Stimulated activated CD8-positive, alpha-beta memory T cell treated with anti-CD3 and anti-CD28 coated beads, Interleukin-4, amount 100 ng/mL, for 48 hours (primary cell): ENCODE measurements at regions not wholly inside any gene's neighbourhood (a gene's known extent, or its start where the extent isn't known, plus 50 kb on each side); places are given as distances from the start of the nearest gene placed in this dataset.

ENCODE experiments used
- DNase-seq: peaks from one replicate; pipeline ENCODE4 v3.0.0-alpha.2; 2020

DNA sequence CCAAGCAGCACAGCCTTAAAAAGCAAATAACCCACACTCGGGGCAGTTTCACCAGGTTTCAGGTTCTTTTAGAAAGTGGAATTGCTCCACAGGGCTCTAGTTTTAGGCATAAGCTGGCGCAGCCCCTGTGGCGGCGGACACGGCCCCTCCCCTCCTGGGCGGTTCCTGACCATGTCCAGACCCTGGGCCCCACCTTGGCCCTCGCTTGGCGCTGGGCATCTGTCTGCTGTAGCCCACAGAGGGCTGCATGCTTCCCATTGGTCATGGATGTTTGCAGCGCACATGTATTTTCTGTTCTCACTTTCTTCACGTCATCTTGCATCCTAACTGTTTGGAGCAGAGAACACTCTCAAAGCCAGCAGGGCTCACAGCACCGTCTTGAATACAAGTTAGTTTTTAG lies 244.3 kb downstream of the BRD1 start:
- no peak for DNase-seq

DNA sequence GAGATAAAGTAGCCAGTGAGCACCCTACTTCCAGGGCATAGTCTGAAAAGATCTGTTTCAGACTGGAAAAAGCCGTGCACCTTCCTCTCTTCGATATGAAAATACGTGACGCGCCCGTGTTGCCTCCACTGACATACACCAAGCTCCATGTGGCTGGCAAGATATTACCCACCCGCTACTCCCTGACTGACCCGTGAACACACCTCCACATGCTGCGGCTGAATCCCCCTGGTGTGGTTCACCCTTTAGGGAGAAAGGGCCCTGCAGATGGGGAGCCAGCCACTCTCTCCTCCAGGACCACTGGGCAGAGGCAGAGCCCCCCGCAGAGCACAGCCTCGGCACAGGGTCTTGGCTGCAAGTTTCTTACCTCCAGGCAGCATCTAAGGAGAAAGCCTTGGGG lies 245.0 kb downstream of the BRD1 start:
- peak; percentile 2 for DNase-seq

DNA sequence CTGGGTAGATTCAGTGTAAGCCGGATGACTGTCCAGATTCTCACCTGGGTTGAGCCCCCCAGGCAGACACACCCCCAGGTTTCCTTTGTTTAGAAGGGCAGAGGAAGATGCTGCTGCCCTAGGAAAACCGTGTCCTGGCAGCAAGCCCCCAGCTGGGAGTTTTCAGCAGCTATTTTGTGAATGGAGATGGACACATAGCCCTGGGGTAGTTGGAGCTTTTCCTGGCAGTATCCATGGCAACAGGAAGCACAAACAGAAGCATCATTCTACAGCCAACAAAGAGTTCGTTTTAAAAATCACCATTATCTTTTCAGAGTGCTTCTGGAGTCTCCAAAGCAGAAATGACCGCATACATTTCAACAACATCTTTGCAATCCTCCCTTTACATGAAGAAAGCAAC lies 245.5 kb downstream of the BRD1 start:
- peak; percentile 0 for DNase-seq

DNA sequence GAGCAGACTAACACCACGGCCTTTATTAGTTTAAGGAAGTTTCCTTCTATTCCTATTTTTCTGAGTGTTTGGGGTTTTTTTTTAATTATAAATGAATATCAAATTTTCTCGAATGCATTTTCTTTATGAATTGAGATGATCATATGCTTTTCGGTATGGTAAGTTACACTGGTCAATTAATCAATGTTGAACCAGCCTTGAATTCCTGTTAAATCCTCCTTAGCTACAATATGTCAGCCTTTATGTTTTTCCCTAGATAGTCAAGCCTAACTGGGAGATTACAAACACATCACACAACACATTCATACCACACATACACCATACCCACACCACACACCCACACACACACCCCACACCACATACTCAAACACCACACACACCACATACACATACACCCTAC lies 247.6 kb downstream of the BRD1 start:
- no peak for DNase-seq

DNA sequence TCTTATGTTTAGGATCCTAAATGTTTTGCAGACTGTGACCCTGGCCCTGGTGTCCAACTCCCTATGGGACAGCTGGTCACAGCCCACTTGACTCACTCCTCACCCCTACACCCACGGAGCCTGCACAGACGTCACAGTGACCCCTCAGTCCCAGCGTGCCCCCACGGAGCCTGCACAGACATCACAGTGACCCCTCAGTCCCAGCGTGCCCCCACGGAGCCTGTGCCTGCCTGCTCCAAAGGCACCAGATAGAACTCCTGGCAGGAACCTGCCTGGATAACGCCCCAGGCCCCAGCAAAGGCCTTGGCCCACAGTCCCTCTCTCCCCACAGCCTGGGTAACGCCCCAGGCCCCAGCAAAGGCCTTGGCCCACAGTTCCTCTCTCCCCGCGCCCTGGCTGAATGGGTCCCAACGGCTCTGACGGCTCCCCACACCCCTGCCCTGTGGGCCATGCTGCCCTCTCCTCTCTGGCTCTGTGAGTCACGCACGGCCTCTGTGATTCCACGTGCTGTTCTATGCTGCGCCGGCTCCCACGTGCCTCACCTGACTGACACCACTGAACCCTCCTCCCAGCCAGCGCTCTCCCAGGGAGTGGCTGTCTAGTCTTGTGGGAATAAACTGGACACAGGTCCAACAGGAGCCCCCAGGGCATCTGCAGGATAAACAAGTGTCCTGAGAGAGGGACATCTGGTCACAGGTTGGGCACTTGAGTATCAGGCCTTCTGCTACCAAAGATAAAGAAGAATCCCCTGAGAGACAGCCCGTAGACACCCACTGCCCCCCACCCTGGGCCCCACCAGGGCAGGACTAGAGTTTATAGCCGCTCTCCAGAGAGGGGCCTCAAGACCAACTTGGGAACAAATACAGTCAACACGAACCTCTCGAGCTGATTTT lies 250.3 kb downstream of the BRD1 start:
- peak; percentile 17 for DNase-seq

DNA sequence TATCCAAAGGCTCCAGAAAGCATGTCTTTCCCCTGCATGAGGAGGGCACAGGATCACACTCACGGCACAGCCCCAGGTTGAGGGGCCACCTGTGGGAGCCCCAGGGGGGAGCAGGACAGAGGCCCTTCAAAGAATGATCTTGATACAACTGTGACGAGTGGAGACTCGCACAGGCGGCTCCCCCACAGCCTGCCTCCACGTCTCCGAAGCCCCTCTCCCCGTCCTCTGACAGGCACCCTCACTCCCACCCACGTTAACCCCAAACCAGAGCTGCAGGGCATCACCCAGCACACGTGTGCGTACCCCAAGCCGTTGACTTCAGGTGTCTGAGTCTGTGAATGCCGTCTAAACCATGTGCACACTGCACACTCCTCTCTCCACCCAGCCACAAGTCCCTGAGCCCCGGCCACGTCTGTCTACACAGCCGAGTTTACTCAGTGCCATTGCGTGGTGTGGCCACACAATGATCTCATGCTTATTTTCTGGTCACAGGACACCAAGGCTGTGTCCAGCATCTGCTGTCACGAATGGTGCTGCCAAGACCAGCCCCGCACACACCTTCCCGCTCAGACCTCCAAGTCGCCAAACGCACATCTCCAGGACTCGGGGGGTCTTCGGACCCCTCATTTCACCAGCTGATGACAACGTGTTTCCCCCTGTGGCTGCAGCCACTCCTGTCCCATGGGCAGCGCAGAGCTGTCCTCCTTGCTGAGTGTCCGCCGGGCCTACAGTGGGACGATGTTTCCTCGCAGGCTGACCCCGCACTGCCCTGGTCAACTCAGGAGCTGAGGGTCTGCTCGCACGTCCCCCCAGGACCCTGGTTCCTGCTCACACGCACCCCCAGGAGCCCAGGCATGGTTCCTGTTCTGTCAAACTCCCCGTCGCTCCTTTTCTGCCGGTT lies 251.2 kb downstream of the BRD1 start:
- DNase-seq: peak; percentile 14

DNA sequence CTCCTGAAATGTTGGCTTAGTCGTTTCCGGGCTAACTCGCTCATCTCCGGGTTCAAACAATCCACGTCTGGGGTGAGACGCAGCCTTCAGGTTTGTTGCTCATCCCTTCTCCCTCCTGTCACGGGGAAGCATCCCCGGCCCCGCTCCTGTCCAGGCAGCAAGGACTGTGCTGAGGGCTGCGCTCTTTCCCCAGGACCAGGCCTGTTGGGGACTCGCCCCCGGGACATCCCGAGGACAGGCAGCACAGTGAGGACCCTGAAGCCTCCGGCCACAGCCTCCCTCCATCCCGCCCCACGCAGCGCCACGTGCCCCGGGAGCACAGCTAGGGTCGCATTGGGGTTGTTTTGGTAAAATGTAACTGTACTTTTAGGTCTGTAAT lies 252.0 kb downstream of the BRD1 start:
- DNase-seq: no peak

DNA sequence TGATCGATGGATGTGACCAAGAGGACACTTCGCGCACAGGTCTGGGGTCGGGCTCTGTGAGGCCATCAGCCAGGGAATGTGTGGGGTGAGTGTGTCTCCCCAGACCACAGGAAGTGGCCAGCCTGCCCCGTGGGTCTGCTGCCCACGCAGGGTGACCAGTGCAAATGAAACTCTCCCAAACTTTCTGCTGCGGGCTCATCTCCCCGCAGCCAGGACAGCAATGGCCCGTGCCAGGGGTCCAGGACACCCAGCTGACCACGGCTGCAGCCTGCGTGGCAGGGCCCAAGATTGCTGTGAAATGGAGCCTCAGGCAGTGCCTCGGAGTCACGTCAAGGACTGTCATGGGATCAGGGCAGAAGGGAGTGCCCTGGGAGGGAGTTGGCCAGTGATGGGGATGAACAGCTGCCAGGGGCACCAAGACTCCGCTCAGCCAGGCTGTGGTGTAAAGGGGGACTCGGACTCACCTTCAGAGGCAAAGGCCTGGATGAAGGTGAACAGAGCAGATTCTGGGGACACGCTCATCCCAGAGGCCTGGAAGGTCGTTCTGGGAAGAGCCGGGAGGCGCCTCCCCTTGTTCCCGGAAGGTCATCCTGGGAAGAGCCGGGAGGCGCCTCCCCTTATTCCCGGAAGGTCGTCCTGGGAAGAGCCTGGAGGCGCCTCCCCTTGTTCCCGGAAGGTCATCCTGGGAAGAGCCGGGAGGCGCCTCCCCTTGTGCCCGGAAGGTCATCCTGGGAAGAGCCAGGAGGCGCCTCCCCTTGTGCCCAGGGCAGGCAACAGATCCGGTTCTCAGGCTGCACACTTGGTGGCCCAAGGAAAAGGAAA lies 252.6 kb downstream of the BRD1 start:
- DNase-seq: peak; percentile 16

DNA sequence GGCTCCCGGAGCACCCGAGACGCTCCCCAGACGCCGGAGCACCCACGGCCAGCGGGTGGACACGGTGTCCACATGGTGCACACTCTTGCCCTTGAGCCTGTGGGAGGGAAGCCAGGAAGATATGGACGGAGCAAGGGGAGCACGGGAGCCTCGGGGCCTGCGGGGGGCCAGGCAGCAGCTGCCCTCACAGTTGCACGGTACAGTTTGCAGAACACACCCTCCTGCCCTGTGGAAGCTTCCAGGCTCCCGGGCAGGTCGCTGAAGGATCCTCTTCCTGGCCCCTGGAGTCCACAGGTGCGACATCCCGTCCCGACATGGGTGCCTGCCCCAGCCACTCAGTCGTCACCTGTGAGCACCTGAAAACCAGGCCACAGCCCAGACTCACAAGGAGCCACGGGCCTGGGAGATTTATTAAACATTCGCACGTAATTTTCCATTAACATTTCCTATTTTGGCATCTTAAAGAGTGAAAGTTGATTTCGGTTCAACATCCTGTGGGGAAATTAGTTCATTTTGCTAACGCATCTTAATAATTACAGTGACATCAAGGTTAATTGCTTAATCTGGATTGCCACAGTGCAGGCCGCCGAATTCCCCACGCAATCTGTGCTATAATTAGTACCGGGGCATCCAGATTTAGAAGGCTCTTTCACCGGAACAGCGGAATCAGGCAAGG lies 253.3 kb downstream of the BRD1 start:
- DNase-seq: no peak

DNA sequence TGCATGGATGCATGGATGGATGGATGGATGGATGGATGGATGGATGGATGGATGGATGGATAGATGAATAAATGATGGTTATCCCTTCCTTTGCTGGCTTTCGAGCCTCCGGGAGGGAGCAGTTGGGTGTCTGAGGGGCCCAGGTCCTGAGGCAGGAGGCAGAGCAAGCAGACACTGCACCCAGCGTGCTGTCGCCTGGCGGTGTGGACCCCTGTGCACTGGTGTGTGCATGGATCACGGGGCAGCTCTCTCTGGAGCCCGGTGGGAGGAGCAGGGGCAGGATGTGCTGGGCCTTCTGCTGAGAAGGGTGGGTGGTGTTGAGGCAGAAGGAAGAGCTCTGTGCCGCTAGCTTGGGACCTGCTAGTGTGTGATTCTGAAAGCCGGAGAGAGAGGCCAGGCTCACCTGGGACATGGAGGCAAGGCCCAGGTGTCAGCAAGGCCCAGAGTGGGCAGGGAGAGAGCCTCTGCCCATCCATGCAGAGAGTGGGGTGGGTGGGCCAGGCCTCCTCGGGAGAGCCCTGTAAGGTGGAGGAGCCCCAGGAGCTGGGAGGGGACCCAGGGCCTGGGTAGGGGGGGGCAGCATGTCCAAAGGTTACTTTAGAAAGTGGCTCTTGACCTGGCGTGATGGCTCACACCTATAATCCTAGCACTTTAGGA lies 254.4 kb downstream of the BRD1 start:
- DNase-seq: no peak

DNA sequence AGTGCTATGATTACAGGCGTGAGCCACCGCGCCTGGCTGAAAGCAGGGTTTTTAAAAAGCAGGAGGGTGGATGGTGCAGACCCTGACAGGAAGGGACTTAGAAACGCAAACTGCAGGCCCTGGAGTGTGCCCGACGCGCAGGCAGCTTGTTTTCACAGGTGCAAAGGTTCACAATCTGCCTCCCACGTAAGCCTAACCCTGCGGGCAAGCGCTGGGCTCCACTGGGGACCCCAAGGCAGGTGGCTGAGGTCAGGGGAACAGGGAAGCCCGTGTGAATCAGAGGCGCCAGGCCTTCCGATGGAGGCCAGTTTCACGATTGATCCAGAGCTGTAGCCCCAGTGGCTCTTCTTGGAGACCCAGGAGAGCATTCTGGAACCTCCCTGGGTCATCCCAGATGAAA lies 256.3 kb downstream of the BRD1 start:
- DNase-seq: no peak

DNA sequence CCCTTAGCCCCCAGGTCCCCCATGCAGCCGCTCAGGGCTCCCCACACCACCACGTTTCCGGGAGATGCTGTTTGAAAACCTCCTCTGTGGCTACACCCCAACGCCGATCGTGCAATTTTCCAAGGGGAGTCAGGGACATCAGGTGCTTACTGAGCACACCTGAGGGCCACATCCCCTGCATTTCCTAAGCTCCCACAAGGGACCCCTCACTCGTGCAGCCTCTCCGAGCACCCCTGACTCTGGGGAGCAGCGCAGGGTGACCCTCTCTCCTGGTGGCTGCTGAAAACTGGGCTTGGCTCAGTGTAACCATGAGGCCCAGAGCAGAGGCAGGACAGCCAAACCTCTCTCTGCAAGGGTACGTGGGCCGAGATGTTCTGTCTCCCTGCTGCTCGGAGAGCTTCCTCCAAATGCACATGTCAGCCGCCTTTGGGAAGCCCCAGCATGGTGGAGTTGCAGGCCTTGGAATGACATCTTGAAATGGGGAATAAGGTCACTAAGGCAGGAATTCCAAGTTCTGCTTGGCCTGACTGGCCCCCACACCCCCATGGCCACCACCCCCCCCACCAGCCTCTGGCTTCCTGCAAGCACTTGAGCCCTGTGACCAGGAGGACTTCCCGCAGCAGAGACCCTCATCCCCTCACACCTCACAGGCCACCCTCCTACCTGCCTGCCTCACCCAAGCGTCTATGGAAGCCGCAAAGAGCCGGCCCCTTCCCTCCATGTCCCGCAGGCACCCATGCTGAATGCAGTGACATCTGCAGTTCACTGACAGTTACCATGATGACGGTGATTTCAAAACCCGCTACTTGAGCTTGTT lies 257.4 kb downstream of the BRD1 start:
- no peak for DNase-seq

DNA sequence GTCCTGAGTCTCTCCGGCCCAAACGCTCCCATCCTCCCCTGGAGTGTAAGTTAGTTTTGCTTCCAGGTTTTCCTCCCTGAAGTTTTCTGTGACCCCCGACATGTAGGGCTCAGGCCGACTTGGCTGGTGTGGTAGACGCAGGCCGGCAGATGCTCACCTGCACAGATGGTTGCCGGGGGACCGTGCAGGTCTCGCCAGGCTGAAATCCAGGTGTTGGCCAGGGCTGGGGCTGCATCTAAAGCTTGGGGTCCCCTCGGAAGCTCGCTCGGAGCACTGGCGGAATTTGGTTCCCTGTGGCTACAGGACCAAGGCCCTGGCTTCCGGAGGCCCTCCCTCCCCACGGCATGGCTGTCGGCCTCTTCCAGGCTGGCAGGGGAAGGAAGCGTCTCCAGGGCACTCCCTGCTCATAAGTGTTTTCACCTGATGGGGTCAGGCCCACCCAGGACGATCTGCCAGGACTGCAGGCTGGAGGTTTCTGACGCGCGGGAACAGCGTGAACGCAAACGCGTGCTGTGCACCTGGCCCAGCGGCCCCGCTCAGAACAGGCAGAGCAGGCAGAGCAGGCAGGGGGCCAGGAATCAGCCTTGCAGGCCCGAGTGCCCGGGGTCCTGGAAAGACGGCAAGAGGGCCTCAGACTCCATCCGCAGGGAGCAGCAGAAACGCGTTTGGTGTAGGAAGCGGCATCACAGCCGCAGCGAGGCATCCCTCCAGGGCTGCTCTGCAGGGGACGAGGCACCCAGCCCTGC lies 258.2 kb downstream of the BRD1 start:
- no peak for DNase-seq

DNA sequence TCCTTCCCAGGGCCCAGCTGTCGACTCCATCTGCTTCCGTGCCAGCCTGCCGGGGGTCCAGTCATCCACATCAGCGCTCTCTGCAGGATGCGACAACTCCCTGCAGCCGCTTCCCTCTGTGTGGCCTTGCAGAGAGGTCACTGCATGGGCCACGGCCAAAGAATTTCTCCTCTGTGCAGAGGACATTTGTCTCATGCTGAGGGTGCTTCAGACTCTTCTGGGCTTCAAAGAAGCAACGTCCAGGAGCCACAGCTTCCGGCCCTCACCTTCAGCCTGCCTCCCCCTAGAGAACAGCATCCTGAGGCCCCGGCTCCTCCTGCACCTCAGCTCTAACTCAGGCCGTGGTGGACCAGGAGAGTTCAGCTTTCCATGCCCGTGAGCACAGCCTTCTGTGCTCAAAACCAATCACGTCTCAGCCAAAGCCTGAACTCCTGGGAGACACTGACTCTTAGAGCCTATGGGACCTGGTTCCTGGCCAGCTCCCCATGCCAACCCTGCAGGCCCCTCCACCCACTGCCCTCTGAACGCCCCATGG lies 258.9 kb downstream of the BRD1 start:
- DNase-seq: no peak

DNA sequence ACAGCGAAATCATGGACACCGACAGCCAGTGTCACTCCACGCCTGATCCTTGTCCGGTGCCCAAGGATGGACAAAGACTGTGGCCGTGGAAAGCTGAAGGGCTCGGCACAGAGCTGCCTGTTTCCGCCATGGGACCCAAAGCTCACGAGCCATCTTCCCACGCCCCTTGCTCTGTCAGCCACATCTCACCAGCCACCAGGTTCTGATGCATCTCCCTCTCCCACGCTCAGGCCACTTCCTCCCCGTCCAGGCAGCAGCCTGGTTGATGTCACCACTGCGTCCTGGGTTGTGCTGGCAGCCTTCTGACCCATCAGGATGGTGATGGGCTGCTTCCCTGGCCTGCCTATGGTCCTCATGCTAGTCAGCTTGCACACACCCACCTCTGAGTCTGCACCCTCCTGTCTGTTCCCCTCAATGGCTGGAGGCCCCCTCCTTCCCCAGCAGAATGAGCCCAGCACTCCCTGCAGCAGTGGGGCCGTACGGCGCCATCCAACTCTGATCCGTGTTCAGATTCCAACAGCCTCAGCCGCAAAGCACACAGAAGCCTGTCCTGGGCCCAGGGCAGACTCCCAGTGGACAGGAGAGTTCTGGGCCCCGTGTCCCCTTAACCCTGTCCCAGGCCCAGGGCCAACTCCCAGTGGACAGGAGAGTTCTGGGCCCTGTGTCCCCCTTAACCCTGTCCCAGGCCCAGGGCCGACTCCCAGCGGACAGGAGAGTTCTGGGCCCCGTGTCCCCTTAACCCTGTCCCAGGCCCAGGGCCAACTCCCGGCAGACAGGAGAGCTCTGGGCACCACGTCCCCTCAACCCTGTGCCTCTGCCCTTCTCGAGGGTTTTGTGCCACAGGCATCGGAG lies 259.5 kb downstream of the BRD1 start:
- DNase-seq: no peak

DNA sequence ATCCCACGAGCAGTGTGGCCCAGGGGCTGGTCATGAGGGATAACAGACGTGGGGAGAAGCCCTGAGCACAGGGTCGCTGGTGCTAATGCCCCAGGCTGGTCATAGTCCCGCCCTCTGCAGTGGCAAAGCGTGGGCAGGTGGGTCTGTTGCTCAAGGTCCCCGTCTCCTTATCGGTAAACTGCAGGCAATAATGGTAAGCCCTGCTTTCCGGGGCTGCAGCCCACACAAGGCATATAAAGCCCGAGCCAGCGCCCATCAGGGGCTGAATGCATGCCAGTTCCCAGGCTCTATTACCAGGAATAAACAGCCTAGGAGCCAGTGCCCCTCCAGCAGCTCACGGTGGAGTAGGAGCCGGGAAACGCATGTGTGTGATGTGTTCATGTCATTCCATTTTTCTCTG lies 261.0 kb downstream of the BRD1 start:
- DNase-seq: no peak

DNA sequence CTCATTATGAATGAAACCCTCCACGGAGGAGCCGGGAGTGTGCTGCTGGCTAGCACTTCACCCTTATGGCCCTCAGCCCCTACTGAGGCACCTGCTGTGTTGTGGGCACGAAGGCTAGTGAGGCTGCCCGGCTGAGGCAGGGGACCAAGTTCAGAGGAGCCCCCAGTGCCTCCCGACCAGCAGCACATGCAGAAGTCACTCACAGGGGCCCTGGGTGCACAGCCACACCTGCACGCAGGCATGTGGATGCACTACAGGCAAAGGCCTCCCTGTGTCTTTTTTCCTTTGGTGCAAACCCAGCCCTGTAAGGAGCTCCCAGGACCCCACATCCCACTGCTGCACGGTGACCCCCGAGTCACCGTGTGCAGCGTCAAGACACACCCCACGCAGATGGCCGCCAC lies 261.5 kb downstream of the BRD1 start:
- DNase-seq: no peak

DNA sequence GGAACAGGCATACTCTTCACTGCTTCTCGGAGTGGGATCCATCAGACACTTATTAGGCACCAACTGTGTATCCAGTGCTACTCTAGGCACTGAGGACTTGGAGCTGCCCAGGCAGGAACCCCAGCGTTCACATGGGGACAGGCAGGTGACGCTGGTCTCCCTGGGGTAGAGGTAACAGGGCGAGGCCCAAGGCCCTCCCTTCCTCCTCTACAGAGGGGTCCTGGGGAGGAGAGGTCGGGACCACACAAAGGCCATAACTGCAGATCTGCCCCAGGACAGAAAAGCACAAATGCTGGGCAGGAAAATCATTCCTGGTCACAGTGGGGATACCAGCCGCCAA lies 262.2 kb downstream of the BRD1 start:
- no peak for DNase-seq
